ENCODE measurements at regions not wholly inside any gene's neighbourhood (a gene's known extent, or its start where the extent isn't known, plus 50 kb on each side); places are given as distances from the start of the nearest gene placed in this dataset.

GRCh38 chr15:27619204-27619603, 479.9 kb downstream of the OCA2 start:
- no peak for DNase-seq (ENCODE audit: low read depth)

- no peak for DNase-seq (ENCODE audit: low read depth)
These were observed 482.1 kb downstream of the OCA2 start for GRCh38 chr15:27617013-27617412.

GRCh38 chr15:27608248-27608647, 490.9 kb downstream of the OCA2 start:
- no peak for DNase-seq (ENCODE audit: low read depth)

- no peak for DNase-seq (ENCODE audit: low read depth)
These were observed 497.7 kb downstream of the OCA2 start for GRCh38 chr15:27601239-27601960.

- DNase-seq (ENCODE audit: low read depth): no peak
These were observed 500.1 kb downstream of the OCA2 start for GRCh38 chr15:27599034-27599433.

GRCh38 chr15:27598251-27599009, 500.7 kb downstream of the OCA2 start:
- no peak for DNase-seq (ENCODE audit: low read depth)

GRCh38 chr15:27595211-27595610, 503.9 kb downstream of the OCA2 start:
- DNase-seq (ENCODE audit: low read depth): no peak

GRCh38 chr15:27592036-27592760, 506.9 kb downstream of the OCA2 start:
- no peak for DNase-seq (ENCODE audit: low read depth)
